GM12865 (cell line): ENCODE measurements at regions not wholly inside any gene's neighbourhood (a gene's known extent, or its start where the extent isn't known, plus 50 kb on each side); places are given as distances from the start of the nearest gene placed in this dataset.

Source experiments
- DNase-seq: peaks from one replicate; pipeline ENCODE4 v3.0.0; 2010; ENCODE audit warnings: low read depth
- H3K4me3 ChIP-seq: 2 replicates; pipeline ENCODE4 v1.5.1; 2011; ENCODE audit warnings: mild to moderate bottlenecking, low read depth, low read length, control low read depth
- TF ChIP-seq, protein P1 (sequence below): IDR thresholded peaks from 2 replicates; pipeline ENCODE4 v1.5.1; 2011; ENCODE audit warnings: low read length, control low read depth, low read depth, inconsistent platforms; ENCODE audit not compliant: insufficient read depth; ENCODE audit errors: missing control alignments

DNA sequence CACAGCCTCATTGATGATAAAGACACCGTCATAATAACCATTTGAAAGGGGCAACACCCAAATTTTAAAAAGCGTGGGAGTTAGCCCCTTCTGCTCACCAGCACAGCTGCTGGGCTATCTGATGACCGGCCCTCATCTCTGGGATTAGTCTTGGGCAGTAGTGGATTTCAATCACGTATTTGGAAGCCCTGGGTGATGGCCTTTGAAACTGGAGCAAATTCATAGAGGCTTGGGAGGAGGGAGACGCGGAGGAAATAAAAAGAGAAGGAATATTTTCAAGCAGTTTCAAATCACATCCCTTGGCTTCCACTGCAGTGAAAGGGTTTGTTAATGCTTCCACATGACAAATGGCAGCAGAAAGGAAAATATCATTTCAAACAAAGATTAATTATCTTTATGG is 357.8 kb downstream of the ZNF516 start:
- no peak for DNase-seq
- H3K4me3 ChIP-seq, result no peak overlapping the region
- TF ChIP-seq, protein P1, sequence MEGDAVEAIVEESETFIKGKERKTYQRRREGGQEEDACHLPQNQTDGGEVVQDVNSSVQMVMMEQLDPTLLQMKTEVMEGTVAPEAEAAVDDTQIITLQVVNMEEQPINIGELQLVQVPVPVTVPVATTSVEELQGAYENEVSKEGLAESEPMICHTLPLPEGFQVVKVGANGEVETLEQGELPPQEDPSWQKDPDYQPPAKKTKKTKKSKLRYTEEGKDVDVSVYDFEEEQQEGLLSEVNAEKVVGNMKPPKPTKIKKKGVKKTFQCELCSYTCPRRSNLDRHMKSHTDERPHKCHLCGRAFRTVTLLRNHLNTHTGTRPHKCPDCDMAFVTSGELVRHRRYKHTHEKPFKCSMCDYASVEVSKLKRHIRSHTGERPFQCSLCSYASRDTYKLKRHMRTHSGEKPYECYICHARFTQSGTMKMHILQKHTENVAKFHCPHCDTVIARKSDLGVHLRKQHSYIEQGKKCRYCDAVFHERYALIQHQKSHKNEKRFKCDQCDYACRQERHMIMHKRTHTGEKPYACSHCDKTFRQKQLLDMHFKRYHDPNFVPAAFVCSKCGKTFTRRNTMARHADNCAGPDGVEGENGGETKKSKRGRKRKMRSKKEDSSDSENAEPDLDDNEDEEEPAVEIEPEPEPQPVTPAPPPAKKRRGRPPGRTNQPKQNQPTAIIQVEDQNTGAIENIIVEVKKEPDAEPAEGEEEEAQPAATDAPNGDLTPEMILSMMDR, result no peak

DNA sequence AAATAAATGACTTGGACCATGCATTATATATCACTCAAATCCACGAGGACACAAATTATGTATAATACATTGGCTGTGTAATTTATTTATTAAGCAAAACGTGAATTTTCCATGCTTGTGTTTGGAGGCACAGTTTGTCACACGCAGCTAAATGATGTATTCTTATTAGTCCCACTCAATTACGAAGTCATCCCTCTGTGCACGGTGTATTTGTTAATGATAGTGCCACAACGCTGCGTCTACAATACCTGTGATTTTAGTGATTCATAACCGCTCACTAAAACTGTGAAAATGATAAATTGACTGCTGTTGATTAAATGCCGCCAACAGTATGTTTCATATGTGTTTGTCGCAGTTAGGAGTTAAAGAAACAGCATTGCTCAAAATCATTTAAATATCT is 358.3 kb downstream of the ZNF516 start:
- TF ChIP-seq, protein P1, result no peak
- H3K4me3 ChIP-seq, result no peak overlapping the region
- no peak for DNase-seq

DNA sequence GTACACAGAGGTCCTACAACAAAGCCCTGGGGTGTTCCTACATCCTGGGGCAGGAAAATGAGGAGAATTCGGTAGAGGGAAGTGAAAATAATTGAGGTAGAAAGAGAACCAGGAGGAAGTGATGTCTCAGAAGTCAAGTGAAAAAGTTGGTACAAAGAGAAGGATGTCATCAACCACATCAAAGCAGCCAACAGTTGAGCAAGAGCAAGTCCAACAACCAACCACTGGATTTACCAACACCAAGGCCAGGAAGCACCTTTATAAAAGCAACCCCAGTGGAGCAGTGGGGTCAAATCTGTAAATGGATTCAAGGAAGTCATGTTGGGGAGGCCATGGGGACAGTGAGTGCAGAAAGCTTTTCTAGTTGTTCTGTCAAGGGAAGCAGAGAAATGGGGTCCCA is 360.4 kb downstream of the ZNF516 start:
- H3K4me3 ChIP-seq, result no peak overlapping the region
- TF ChIP-seq, protein P1, result no peak
- no peak for DNase-seq

DNA sequence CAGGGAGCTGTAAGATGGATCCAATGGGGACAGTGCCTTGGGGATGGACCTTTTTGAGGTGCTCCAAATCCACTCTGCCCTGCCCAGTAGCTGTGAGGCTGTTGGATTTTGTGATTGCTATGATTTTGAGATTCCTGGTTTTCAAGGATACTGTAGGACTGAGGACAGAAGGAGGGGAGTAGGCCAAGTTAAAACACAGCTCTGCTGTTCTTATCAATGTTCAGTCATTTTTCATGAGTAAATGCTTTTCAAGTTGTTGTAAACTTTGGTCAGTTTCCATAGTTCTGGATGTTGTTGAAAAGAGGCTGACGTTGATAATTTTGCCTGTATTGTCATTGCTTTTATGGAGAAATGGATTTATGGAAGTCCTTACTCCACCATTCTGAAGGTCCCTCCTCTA is 361.2 kb downstream of the ZNF516 start:
- TF ChIP-seq, protein P1, result no peak
- no peak for DNase-seq
- H3K4me3 ChIP-seq, result no peak overlapping the region

DNA sequence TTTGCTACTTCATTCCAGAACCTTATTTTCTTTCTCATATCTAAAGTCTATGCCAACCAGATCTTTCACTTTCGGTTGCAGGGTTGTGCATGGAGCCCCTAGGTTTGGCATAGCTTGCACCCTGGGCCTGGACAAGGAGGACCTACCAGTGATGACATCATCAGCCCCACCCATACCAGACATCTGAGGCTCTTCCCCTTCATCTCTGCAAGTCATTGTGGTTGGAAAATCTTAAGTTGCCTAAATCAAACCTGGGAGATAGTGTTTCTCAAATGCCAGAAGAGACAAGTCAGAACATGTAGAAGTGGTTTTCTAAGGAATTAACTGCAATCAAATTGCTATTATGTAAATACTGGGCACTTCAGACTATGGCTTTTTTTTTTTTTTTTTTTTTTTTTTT is 363.3 kb downstream of the ZNF516 start:
- DNase-seq, result no peak
- TF ChIP-seq, protein P1, result no peak
- H3K4me3 ChIP-seq, result no peak overlapping the region

DNA sequence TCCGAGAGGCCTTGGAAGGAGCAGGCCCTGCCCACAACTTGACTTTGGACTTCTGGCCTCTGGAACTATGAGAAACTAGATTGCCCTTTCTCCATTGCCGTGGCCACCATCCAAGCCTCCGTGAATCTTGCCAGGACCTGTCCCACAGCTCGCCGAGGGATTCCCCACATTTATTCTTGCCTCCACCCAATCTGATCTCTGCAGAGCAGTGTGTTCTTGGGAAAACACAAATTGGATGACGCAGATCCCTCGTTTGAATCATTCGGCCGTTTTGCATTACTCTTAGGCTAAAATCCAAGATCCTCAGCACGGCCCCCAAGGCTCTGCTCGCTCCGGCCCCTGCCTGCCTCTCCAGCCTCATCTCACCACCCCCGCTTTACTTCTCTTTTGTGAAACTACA is 364.2 kb downstream of the ZNF516 start:
- DNase-seq, result no peak
- TF ChIP-seq, protein P1, result no peak
- H3K4me3 ChIP-seq, result no peak overlapping the region

DNA sequence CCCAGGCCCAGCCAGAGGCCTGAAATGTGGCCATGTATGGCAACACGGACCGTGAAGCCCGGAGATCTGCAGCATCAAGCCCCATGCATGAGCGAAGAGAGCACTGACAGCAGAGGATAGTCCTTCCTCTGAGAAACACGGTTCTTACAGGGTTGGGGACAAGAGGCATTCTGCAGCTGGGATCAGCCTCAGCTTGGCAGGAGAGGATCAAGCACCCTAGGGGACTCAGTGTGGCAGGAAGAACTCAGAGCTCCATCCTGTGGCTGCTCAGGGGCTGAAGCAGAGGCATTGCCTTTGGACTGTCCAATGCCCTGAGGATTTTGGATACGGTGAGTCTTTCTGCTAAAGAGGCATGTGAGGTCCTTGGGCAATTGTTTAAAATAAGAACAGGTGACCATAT is 368.7 kb downstream of the ZNF516 start:
- H3K4me3 ChIP-seq, result no peak overlapping the region
- TF ChIP-seq, protein P1, result no peak
- no peak for DNase-seq
